ENCODE measurements at regions not wholly inside any gene's neighbourhood (a gene's known extent, or its start where the extent isn't known, plus 50 kb on each side); places are given as distances from the start of the nearest gene placed in this dataset.

GRCh38 chr15:70556779-70557178, 206.6 kb downstream of the UACA start:
- no peak overlapping the region for H3K27ac ChIP-seq
- TF ChIP-seq CTCF (IDR thresholded peaks at IDR 0.05): no peak

GRCh38 chr15:70556151-70556741, 207.1 kb downstream of the UACA start:
- no peaks in the 10 kb centered on the region for H3K9me3 ChIP-seq (ENCODE audit: control insufficient read depth, low read length)

More at GRCh38 chr15:70556779-70557178, 206.6 kb downstream of the UACA start:
- no peaks in the 10 kb centered on the region for H3K79me2 ChIP-seq
- H2AFZ ChIP-seq: no peak overlapping the region
- no peak overlapping the region for H3K4me3 ChIP-seq (ENCODE audit: low read depth, low read length)
- peaks cover 2% of the 10 kb centered on the region for H3K4me1 ChIP-seq
- H3K9me3 ChIP-seq (ENCODE audit: control insufficient read depth, low read length): no peaks in the 10 kb centered on the region
- H3K27me3 ChIP-seq (ENCODE audit: control insufficient read depth, insufficient read depth, low read length): no peaks in the 10 kb centered on the region
- H3K4me2 ChIP-seq (ENCODE audit: low read length): no peak overlapping the region
- no peaks in the 10 kb centered on the region for H3K36me3 ChIP-seq (ENCODE audit: control insufficient read depth, insufficient read depth, low read length)
- H3K9ac ChIP-seq: no peak overlapping the region

GRCh38 chr15:70555713-70556112, 207.6 kb downstream of the UACA start:
- Histone ChIP-seq H3K4me3 (ENCODE audit: low read depth, low read length) (no peak overlapping the region), H3K27me3 (ENCODE audit: control insufficient read depth, insufficient read depth, low read length) (no peaks in the 10 kb centered on the region), H3K9ac (no peak overlapping the region), H3K79me2 (no peaks in the 10 kb centered on the region), H3K36me3 (ENCODE audit: control insufficient read depth, insufficient read depth, low read length) (no peaks in the 10 kb centered on the region), H3K9me3 (ENCODE audit: control insufficient read depth, low read length) (no peaks in the 10 kb centered on the region), H3K4me1 (peaks cover 2% of the 10 kb centered on the region), H3K4me2 (ENCODE audit: low read length) (no peak overlapping the region), H2AFZ (no peak overlapping the region), H3K27ac (no peak overlapping the region)
- no peak for TF ChIP-seq CTCF (IDR thresholded peaks at IDR 0.05)

More at GRCh38 chr15:70556151-70556741, 207.1 kb downstream of the UACA start:
- no peaks in the 10 kb centered on the region for H3K36me3 ChIP-seq (ENCODE audit: control insufficient read depth, insufficient read depth, low read length)
- no peak overlapping the region for H3K27ac ChIP-seq
- no peak overlapping the region for H3K9ac ChIP-seq
- no peak overlapping the region for H2AFZ ChIP-seq
- peaks cover 2% of the 10 kb centered on the region for H3K4me1 ChIP-seq
- H3K27me3 ChIP-seq (ENCODE audit: control insufficient read depth, insufficient read depth, low read length): no peaks in the 10 kb centered on the region
- no peak overlapping the region for H3K4me2 ChIP-seq (ENCODE audit: low read length)
- no peak overlapping the region for H3K4me3 ChIP-seq (ENCODE audit: low read depth, low read length)
- no peak for TF ChIP-seq CTCF (IDR thresholded peaks at IDR 0.05)
- no peaks in the 10 kb centered on the region for H3K79me2 ChIP-seq

GRCh38 chr15:70547846-70548487, 215.4 kb downstream of the UACA start:
- H3K9ac ChIP-seq: no peak overlapping the region
- TF ChIP-seq CTCF (IDR thresholded peaks at IDR 0.05): no peak
- H2AFZ ChIP-seq: no peak overlapping the region
- no peaks in the 10 kb centered on the region for H3K9me3 ChIP-seq (ENCODE audit: control insufficient read depth, low read length)
- H3K36me3 ChIP-seq (ENCODE audit: control insufficient read depth, insufficient read depth, low read length): no peaks in the 10 kb centered on the region
- no peak overlapping the region for H3K27ac ChIP-seq
- H3K4me2 ChIP-seq (ENCODE audit: low read length): no peak overlapping the region
- no peaks in the 10 kb centered on the region for H3K79me2 ChIP-seq
- no peaks in the 10 kb centered on the region for H3K4me1 ChIP-seq
- H3K27me3 ChIP-seq (ENCODE audit: control insufficient read depth, insufficient read depth, low read length): no peaks in the 10 kb centered on the region
- H3K4me3 ChIP-seq (ENCODE audit: low read depth, low read length): no peak overlapping the region

GRCh38 chr15:70545526-70545925, 217.8 kb downstream of the UACA start:
- no peak overlapping the region for H3K9ac ChIP-seq
- H3K4me1 ChIP-seq: no peaks in the 10 kb centered on the region
- H3K4me3 ChIP-seq (ENCODE audit: low read depth, low read length): no peak overlapping the region
- no peaks in the 10 kb centered on the region for H3K36me3 ChIP-seq (ENCODE audit: control insufficient read depth, insufficient read depth, low read length)
- no peaks in the 10 kb centered on the region for H3K79me2 ChIP-seq
- no peaks in the 10 kb centered on the region for H3K9me3 ChIP-seq (ENCODE audit: control insufficient read depth, low read length)
- no peak for TF ChIP-seq CTCF (IDR thresholded peaks at IDR 0.05)
- no peak overlapping the region for H3K4me2 ChIP-seq (ENCODE audit: low read length)
- H3K27ac ChIP-seq: no peak overlapping the region
- no peak overlapping the region for H2AFZ ChIP-seq
- H3K27me3 ChIP-seq (ENCODE audit: control insufficient read depth, insufficient read depth, low read length): no peaks in the 10 kb centered on the region

Measured in parathyroid adenoma (tissue), 2 donors.